Ishikawa (cell line): ENCODE measurements at regions not wholly inside any gene's neighbourhood (a gene's known extent, or its start where the extent isn't known, plus 50 kb on each side); places are given as distances from the start of the nearest gene placed in this dataset.

Experiments
- CEBPB ChIP-seq: IDR thresholded peaks from 2 replicates; pipeline ENCODE4 v1.6.1; 2012
- CREB1 ChIP-seq: IDR thresholded peaks from 2 replicates; pipeline ENCODE4 v1.6.1; 2012; ENCODE audit warnings: low read depth
- MAX ChIP-seq: IDR thresholded peaks from 2 replicates; pipeline ENCODE4 v1.6.1; 2012
- NFIC ChIP-seq: IDR thresholded peaks from 2 replicates; pipeline ENCODE4 v1.6.1; 2012
- RAD21 ChIP-seq: IDR thresholded peaks from 2 replicates; pipeline ENCODE4 v1.6.1; 2012; ENCODE audit warnings: low read depth
- TF ChIP-seq, protein P1 (sequence below): IDR thresholded peaks from 2 replicates; pipeline ENCODE4 v1.6.1; 2012

GRCh38 chr20:17012546-17013226 is 214.2 kb upstream of the PCSK2 start:
- TF ChIP-seq CREB1, result no peak
- no peak for TF ChIP-seq NFIC
- TF ChIP-seq, protein P1, sequence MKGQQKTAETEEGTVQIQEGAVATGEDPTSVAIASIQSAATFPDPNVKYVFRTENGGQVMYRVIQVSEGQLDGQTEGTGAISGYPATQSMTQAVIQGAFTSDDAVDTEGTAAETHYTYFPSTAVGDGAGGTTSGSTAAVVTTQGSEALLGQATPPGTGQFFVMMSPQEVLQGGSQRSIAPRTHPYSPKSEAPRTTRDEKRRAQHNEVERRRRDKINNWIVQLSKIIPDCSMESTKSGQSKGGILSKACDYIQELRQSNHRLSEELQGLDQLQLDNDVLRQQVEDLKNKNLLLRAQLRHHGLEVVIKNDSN, result no peak
- no peak for TF ChIP-seq MAX
- no peak for TF ChIP-seq CEBPB
- no peak for TF ChIP-seq RAD21
